Skeletal muscle satellite cell (primary cell): ENCODE measurements at regions not wholly inside any gene's neighbourhood (a gene's known extent, or its start where the extent isn't known, plus 50 kb on each side); places are given as distances from the start of the nearest gene placed in this dataset.
"Not testable (repeated sequence)": the region's sequence is repeated elsewhere in the genome, so short reads cannot be mapped to it uniquely, and the experiment has no call there.

Experiments used
- H3K27me3 ChIP-seq: 2 replicates; pipeline ENCODE4 v1.7.0; 2013; ENCODE audit warnings: low read length; ENCODE audit not compliant: control insufficient read depth, insufficient read depth
- H3K36me3 ChIP-seq: 2 replicates; pipeline ENCODE4 v1.7.0; 2013; ENCODE audit warnings: mild to moderate bottlenecking, control low read depth, low read length; ENCODE audit not compliant: insufficient read depth
- H3K4me1 ChIP-seq: 2 replicates; pipeline ENCODE4 v1.7.0; 2013; ENCODE audit warnings: low read length; ENCODE audit not compliant: control insufficient read depth, insufficient read depth
- H3K4me2 ChIP-seq: 2 replicates; pipeline ENCODE4 v1.7.0; 2013; ENCODE audit warnings: mild to moderate bottlenecking, low read length
- H3K4me3 ChIP-seq: 2 replicates; pipeline ENCODE4 v1.7.0; 2013; ENCODE audit warnings: low read length
- H3K9ac ChIP-seq: 2 replicates; pipeline ENCODE4 v1.7.0; 2013; ENCODE audit warnings: mild to moderate bottlenecking, low read depth, low read length, moderate library complexity
- H3K9me3 ChIP-seq: replicated peaks from 2 replicates; pipeline ENCODE4 v1.7.0; 2013; ENCODE audit warnings: mild to moderate bottlenecking, control low read depth, low read length

DNA sequence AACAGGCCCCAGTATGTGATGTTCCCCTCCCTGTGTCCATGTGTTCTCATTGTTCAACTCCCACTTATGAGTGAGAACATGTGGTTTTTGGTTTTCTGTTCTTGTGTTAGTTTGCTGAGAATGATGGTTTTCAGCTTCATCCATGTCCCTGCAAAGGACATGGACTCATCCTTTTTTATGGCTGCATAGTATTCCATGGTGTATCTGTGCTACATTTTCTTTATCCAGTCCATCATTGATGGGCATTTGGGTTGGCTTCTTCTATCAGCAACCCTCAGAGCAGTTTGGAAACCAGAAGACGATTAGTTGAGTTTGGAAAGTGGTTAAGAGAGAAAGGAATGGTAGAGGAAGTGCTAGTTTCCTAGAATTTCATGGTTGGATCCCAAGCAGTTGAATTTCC is 319.1 kb upstream of the RNF32 start:
- not testable (repeated sequence) for H3K4me1 ChIP-seq, H3K4me3 ChIP-seq, H3K36me3 ChIP-seq, H3K9ac ChIP-seq, H3K27me3 ChIP-seq, H3K9me3 ChIP-seq, H3K4me2 ChIP-seq

GRCh38 chr7:156318926-156319325 is 321.6 kb upstream of the RNF32 start:
- Histone ChIP-seq H3K4me3 (no peak overlapping the region), H3K9me3 (no peaks in the 10 kb centered on the region), H3K36me3 (no peaks in the 10 kb centered on the region), H3K27me3 (no peaks in the 10 kb centered on the region), H3K9ac (no peak overlapping the region), H3K4me1 (no peaks in the 10 kb centered on the region), H3K4me2 (no peak overlapping the region)

DNA sequence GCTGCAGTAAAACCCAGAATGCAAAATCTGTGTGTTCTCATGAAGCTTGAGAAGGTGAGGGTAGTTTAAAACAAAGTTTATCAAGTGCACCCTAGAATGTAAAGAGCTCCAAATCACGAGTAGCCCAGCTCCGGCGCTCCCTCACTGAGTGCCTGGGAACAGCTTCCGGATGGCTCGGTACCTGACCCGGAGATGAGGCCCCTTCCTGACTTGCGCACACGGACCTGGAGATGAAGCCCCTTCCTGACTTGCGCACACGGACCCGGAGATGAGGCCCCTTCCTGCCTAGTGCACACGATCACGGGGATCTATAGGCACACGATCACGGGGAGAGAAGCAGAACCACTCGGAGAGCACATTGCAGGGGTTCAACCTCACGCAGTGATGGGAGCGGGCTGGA is 322.1 kb upstream of the RNF32 start:
- Histone ChIP-seq H3K9me3 (no peaks in the 10 kb centered on the region), H3K4me3 (no peak overlapping the region), H3K27me3 (no peaks in the 10 kb centered on the region), H3K36me3 (no peaks in the 10 kb centered on the region), H3K4me1 (no peaks in the 10 kb centered on the region), H3K4me2 (no peak overlapping the region), H3K9ac (no peak overlapping the region)

DNA sequence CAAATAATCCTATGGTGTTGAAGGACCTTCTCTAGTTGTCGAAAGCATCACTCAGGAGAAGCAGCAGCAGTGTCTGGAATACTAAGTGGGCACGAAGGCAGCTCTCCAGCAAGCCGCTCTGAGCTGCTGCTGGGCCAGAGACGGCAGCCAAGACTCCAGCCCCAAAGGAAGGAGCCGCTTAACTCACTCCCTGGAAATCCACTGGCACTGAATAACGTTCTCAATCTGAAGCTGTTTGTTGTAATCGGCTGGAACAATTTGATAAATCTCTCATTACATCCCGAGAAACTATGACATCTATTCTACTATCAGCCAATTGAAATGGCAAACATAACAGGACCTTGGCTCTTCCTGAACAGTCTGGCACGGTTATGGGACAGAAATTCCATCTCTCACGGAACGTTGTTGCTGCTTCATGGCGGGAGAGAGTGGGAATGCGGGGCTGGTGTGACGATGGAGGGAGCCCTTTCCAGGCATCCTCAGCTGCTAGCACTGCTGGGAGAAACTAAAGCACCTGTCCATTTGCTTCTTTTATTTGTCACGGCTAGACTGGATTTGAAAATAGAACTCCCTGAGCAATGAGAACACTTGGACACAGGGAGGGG is 331.5 kb upstream of the RNF32 start:
- H3K27me3 ChIP-seq, result no peaks in the 10 kb centered on the region

DNA sequence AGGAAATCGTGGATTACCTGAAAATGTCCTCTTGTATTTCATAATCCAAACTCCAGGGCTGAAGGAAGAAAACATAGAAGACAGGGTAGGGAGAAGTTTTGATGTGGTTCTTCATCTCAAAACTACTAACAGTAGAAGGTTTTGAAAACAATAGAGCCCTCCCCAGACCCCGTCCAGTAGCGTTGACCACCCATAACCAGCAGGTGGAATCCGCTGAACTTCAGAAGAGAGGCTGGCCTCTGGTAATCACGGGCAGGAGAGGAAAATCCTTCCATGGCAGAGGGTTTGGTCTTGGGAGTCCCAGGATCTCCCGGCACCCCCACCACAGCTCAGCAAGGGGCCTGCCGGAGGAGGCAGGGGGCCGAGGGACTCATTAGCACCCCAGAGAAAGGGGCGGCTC is 333.4 kb upstream of the RNF32 start:
- Histone ChIP-seq H3K4me2 (no peak overlapping the region), H3K4me3 (no peak overlapping the region)

More for the DNA sequence above, 331.5 kb upstream of the RNF32 start:
- H3K4me1 ChIP-seq, result no peaks in the 10 kb centered on the region
- H3K9ac ChIP-seq, result no peak overlapping the region
- H3K4me2 ChIP-seq, result no peak overlapping the region
- H3K36me3 ChIP-seq, result no peaks in the 10 kb centered on the region
- H3K9me3 ChIP-seq, result peaks cover 2% of the 10 kb centered on the region
- no peak overlapping the region for H3K4me3 ChIP-seq

DNA sequence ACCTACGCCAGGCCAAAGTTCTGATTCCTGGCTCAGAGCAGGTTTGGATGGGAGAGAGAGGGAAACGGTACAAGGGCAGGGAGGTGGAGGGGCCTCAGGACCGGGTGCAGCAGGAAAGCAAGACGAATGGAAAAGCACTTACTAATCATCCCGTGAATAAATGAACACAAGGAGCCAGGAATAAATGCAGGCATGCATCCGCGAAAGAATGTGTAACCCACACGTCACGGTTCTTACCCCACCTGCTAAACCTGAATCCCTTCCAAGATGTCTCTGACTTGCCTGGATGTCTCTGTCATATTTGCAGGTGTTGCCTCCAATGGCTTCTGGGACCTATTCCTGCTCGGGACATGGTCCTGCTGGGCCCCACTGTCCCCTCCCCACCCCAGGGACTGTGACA is 335.2 kb upstream of the RNF32 start:
- H3K4me3 ChIP-seq, result no peak overlapping the region
- H3K9me3 ChIP-seq, result peaks cover 2% of the 10 kb centered on the region
- H3K36me3 ChIP-seq, result no peaks in the 10 kb centered on the region
- no peak overlapping the region for H3K4me2 ChIP-seq
- H3K27me3 ChIP-seq, result no peaks in the 10 kb centered on the region
- no peak overlapping the region for H3K9ac ChIP-seq
- no peaks in the 10 kb centered on the region for H3K4me1 ChIP-seq

More for the DNA sequence above, 333.4 kb upstream of the RNF32 start:
- Histone ChIP-seq H3K4me1 (no peaks in the 10 kb centered on the region), H3K36me3 (no peaks in the 10 kb centered on the region), H3K27me3 (no peaks in the 10 kb centered on the region), H3K9ac (no peak overlapping the region), H3K9me3 (peaks cover 2% of the 10 kb centered on the region)

DNA sequence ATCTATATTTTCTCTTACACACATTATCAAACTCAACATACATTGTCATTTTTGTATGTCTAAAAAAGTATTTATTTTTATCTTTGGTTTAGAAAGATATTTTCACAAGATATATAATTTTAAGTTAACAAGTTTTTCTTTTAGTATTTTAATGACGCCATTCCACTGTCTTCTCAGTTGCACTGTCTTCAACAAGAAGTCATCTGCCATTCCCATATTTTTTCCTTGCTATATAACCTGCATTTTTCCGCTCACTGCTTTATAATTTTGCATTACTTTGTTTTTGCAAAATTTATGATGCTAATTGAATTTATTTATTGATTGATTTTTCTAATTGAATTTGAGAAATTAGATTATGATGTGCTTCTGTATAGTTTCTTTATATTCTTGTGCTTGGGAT is 357.8 kb upstream of the RNF32 start:
- Histone ChIP-seq H3K36me3 (no peaks in the 10 kb centered on the region), H3K4me2 (no peak overlapping the region), H3K4me3 (no peak overlapping the region), H3K9ac (no peak overlapping the region), H3K9me3 (no peaks in the 10 kb centered on the region), H3K4me1 (no peaks in the 10 kb centered on the region), H3K27me3 (no peaks in the 10 kb centered on the region)

DNA sequence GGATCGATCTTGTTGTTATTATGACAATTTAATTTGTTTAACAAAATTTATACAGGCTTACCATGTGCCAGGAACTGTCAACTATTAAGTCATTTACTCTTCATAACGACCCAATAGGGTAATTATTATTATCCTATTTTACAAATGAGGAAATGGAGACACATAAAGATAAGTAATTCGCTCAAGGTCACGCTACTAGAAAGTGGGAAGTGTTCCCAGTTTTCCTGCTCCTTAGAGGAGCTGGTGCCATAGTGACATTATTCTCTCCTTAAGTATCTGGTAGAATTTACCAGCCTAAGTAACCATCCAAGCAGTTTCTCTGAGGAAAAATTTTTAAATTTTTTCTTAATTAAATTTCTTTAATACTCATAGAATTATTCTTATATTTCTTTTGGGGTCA is 360.9 kb upstream of the RNF32 start:
- Histone ChIP-seq H3K4me2 (no peak overlapping the region), H3K9me3 (no peaks in the 10 kb centered on the region), H3K4me1 (no peaks in the 10 kb centered on the region), H3K4me3 (no peak overlapping the region), H3K36me3 (no peaks in the 10 kb centered on the region), H3K27me3 (no peaks in the 10 kb centered on the region), H3K9ac (no peak overlapping the region)

GRCh38 chr7:156275292-156275691 is 365.3 kb upstream of the RNF32 start:
- no peaks in the 10 kb centered on the region for H3K27me3 ChIP-seq
- peaks cover 5% of the 10 kb centered on the region for H3K9me3 ChIP-seq
- H3K36me3 ChIP-seq, result no peaks in the 10 kb centered on the region
- H3K9ac ChIP-seq, result no peak overlapping the region
- no peaks in the 10 kb centered on the region for H3K4me1 ChIP-seq
- H3K4me2 ChIP-seq, result no peak overlapping the region
- no peak overlapping the region for H3K4me3 ChIP-seq

DNA sequence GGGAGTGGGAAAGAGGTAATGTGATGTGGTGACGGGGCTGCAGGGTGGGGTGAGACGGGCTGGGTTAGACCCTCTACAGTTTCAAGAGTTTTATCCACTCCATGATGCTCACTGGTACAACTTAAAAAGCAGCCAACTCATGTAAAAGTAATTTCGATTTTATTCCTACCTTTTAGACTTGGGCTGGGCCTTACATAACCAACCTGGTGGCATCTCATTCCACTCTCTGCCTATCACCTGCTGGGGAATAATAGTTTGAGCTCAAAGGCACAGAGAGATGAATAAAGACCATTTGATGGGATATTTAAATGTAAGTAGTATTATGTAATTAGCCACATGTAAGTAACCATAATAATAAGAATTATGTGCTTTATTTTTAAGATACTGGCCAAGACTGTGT is 366.0 kb upstream of the RNF32 start:
- no peak overlapping the region for H3K4me3 ChIP-seq
- H3K4me1 ChIP-seq, result no peaks in the 10 kb centered on the region
- H3K4me2 ChIP-seq, result no peak overlapping the region
- H3K9me3 ChIP-seq, result peaks cover 5% of the 10 kb centered on the region
- H3K27me3 ChIP-seq, result no peaks in the 10 kb centered on the region
- no peaks in the 10 kb centered on the region for H3K36me3 ChIP-seq
- no peak overlapping the region for H3K9ac ChIP-seq

DNA sequence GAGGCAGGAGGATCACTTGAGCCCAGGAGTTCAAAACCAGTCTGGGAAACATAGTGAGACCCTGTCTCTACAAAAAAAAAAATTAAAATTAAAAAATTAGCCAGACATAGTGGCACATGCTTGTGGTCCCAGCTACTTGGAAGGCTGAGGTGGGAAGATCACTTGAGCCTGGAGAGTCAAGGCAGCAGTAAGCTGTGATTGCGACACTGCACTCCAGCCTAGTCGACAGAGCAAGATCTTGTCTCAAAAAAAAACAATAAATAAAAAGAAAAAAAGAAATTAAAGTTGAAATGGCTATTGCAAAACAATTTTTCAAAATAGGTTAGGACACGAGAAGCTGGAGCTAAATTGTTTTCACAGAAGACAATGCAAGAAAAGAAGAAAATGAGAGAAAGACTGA is 379.0 kb upstream of the RNF32 start:
- H3K9me3 ChIP-seq, result peaks cover 3% of the 10 kb centered on the region
- H3K36me3 ChIP-seq, result no peaks in the 10 kb centered on the region
- H3K27me3 ChIP-seq, result no peaks in the 10 kb centered on the region
- no peaks in the 10 kb centered on the region for H3K4me1 ChIP-seq
- H3K4me3 ChIP-seq, result no peak overlapping the region
- no peak overlapping the region for H3K9ac ChIP-seq
- H3K4me2 ChIP-seq, result no peak overlapping the region

DNA sequence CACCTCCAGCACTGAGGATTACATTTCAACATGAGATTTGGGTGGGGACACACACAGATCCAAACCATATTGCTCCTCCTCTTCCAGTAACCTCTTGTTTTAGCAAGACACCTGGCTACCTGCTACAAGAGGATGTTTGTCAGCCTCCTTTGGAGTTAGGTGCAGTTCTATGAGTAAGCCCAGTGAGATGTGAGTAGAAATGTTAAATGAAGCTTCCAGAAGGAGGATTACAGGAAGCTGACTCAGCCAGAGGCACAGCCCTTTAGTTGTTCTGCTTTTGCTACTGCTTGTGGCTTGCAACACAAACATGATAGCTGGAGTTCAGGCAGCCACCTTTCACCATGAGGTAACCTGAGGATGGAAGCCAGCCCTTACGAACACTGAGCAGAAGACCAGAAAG is 382.7 kb upstream of the RNF32 start:
- no peak overlapping the region for H3K4me3 ChIP-seq
- H3K36me3 ChIP-seq, result no peaks in the 10 kb centered on the region
- H3K27me3 ChIP-seq, result no peaks in the 10 kb centered on the region

More for the DNA sequence above, 382.7 kb upstream of the RNF32 start:
- H3K9me3 ChIP-seq, result peaks cover 10% of the 10 kb centered on the region
- no peaks in the 10 kb centered on the region for H3K4me1 ChIP-seq
- no peak overlapping the region for H3K9ac ChIP-seq
- H3K4me2 ChIP-seq, result no peak overlapping the region
